ENCODE measurements at regions not wholly inside any gene's neighbourhood (a gene's known extent, or its start where the extent isn't known, plus 50 kb on each side); places are given as distances from the start of the nearest gene placed in this dataset.

- H2BK5ac ChIP-seq (ENCODE audit: low read depth, low read length, poor library complexity, severe bottlenecking) = no peak overlapping the region
- no TSS peak for BruUV-seq (replicated peaks)
- H3K79me1 ChIP-seq (ENCODE audit: low read depth in 1 of 2, low read length in 2 of 2) = no peaks in the 10 kb centered on the region
- ATAC-seq (ENCODE audit: low read depth) = no peak
- ChIA-PET CTCF (no interaction called here), POLR2A (ENCODE audit: unreplicated experiment) (no interaction called here)
- intact Hi-C loops (cut with micrococcal nuclease) (no loop called here), dilution Hi-C loops (cut with HindIII; ENCODE audit: low sequenced_read_pairs, unreplicated experiment) (no loop called here), in situ Hi-C loops (cut with MboI; ENCODE audit: low sequenced_read_pairs) (no loop called here)
- H3K36me3 ChIP-seq (ENCODE audit: control insufficient read depth, insufficient read depth, low read length) = no peaks in the 10 kb centered on the region
- no peak overlapping the region for H2AFZ ChIP-seq (replicated peaks; ENCODE audit: low read length, poor library complexity)
- H2BK20ac ChIP-seq (ENCODE audit: low read depth, low read length) = no peak overlapping the region
- H3K14ac ChIP-seq (replicated peaks; ENCODE audit: low read depth, low read length) = no peak overlapping the region
- H2AK5ac ChIP-seq (ENCODE audit: low read depth, low read length) = no peak overlapping the region
- no peak overlapping the region for H4K8ac ChIP-seq (ENCODE audit: low read depth in 2 of 2, low read length in 2 of 2)
- no peaks in the 10 kb centered on the region for H3K27me3 ChIP-seq (ENCODE audit: control insufficient read depth, insufficient read depth, low read length)
- no peak overlapping the region for H4K5ac ChIP-seq (ENCODE audit: low read depth, low read length)
- H3K56ac ChIP-seq (ENCODE audit: extremely low read depth, insufficient read depth, low read length) = no peak overlapping the region
- no peak overlapping the region for H3K4me2 ChIP-seq (ENCODE audit: low read depth, low read length)
- no peak overlapping the region for H2BK120ac ChIP-seq (ENCODE audit: low read depth, low read length)
- H3K4me1 ChIP-seq (ENCODE audit: control insufficient read depth, insufficient read depth, low read length) = no peaks in the 10 kb centered on the region
- no peaks in the 10 kb centered on the region for H3K9me1 ChIP-seq (ENCODE audit: insufficient read depth, low read length)
- no peak overlapping the region for H3K4me3 ChIP-seq (ENCODE audit: insufficient read depth, low read depth, low read length)
- TF ChIP-seq MAFK (IDR thresholded peaks at IDR 0.05; ENCODE audit: low read depth, low read length) = no peak
- TF ChIP-seq RFX5 (IDR thresholded peaks at IDR 0.05; ENCODE audit: low read depth, low read length) = no peak
- TF ChIP-seq MAZ (IDR thresholded peaks at IDR 0.05; ENCODE audit: borderline replicate concordance, low read depth, low read length) = no peak
- no peak for TF ChIP-seq POLR2A (IDR thresholded peaks at IDR 0.05; ENCODE audit: low read depth, low read length)
- no peak for TF ChIP-seq NFE2L2 (IDR thresholded peaks at IDR 0.05; ENCODE audit: low read depth, low read length)
- TF ChIP-seq CEBPB (IDR thresholded peaks at IDR 0.05; ENCODE audit: low read depth, low read length) = no peak
- TF ChIP-seq CHD1 (IDR thresholded peaks at IDR 0.05; ENCODE audit: low read depth, low read length) = no peak
- TF ChIP-seq MXI1 (IDR thresholded peaks at IDR 0.05; ENCODE audit: borderline replicate concordance, low read depth, low read length) = no peak
- no peak for TF ChIP-seq USF2 (IDR thresholded peaks at IDR 0.05; ENCODE audit: low read depth, low read length)
- TF ChIP-seq, protein P1, sequence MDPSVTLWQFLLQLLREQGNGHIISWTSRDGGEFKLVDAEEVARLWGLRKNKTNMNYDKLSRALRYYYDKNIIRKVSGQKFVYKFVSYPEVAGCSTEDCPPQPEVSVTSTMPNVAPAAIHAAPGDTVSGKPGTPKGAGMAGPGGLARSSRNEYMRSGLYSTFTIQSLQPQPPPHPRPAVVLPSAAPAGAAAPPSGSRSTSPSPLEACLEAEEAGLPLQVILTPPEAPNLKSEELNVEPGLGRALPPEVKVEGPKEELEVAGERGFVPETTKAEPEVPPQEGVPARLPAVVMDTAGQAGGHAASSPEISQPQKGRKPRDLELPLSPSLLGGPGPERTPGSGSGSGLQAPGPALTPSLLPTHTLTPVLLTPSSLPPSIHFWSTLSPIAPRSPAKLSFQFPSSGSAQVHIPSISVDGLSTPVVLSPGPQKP (IDR thresholded peaks at IDR 0.05; ENCODE audit: borderline replicate concordance, low read depth, low read length) = no peak
- TF ChIP-seq SMC3 (IDR thresholded peaks at IDR 0.05; ENCODE audit: low read depth, low read length) = no peak
- TF ChIP-seq RCOR1 (IDR thresholded peaks at IDR 0.05; ENCODE audit: insufficient replicate concordance, low read length) = no peak
- no peak for TF ChIP-seq RAD21 (IDR thresholded peaks at IDR 0.05; ENCODE audit: low read length)
- no peak for TF ChIP-seq CTCF (conservative IDR thresholded peaks at IDR 0.05; ENCODE audit: low read depth, low read length)
- no peak for TF ChIP-seq FOS (IDR thresholded peaks at IDR 0.05; ENCODE audit: low read depth, low read length)
- TF ChIP-seq BHLHE40 (IDR thresholded peaks at IDR 0.05; ENCODE audit: low read depth, low read length) = no peak
- no peak overlapping the region for H3K27ac ChIP-seq (ENCODE audit: insufficient read depth, low read length)
- no peak overlapping the region for H4K91ac ChIP-seq (ENCODE audit: insufficient read depth, low read depth, low read length)
- WGBS, 2 experiments (ENCODE audit: extremely low coverage in 2 of 2, insufficient read length in 1 of 2) = no CpG with 5 or more reads among the region's 1 CpG
- H2AK9ac ChIP-seq (replicated peaks; ENCODE audit: low read depth, low read length, poor library complexity) = no peak overlapping the region
- H3K4ac ChIP-seq (ENCODE audit: low read depth, low read length) = no peak overlapping the region
- H2BK15ac ChIP-seq (ENCODE audit: low read depth, low read length) = no peak overlapping the region
- no peaks in the 10 kb centered on the region for H4K20me1 ChIP-seq (ENCODE audit: insufficient read depth, low read length)
- DNase-seq = no peak
- no peak overlapping the region for H3K9ac ChIP-seq (ENCODE audit: low read depth, low read length)
- H3K18ac ChIP-seq (ENCODE audit: low read depth, low read length) = no peak overlapping the region
- no peak overlapping the region for H3K23ac ChIP-seq (ENCODE audit: low read depth, low read length)
- peaks cover 18% of the 10 kb centered on the region for H3K9me3 ChIP-seq (ENCODE audit: control insufficient read depth, insufficient read depth, low read length)
Observed at GRCh38 chr7:68492359-68492690, 1106.0 kb upstream of the AUTS2 start.

Measured in IMR-90 (cell line).